ENCODE measurements at regions not wholly inside any gene's neighbourhood (a gene's known extent, or its start where the extent isn't known, plus 50 kb on each side); places are given as distances from the start of the nearest gene placed in this dataset.

- TF ChIP-seq FOS (IDR thresholded peaks at IDR 0.05; ENCODE audit: low read depth, low read length): no peak
- TF ChIP-seq, protein P1, sequence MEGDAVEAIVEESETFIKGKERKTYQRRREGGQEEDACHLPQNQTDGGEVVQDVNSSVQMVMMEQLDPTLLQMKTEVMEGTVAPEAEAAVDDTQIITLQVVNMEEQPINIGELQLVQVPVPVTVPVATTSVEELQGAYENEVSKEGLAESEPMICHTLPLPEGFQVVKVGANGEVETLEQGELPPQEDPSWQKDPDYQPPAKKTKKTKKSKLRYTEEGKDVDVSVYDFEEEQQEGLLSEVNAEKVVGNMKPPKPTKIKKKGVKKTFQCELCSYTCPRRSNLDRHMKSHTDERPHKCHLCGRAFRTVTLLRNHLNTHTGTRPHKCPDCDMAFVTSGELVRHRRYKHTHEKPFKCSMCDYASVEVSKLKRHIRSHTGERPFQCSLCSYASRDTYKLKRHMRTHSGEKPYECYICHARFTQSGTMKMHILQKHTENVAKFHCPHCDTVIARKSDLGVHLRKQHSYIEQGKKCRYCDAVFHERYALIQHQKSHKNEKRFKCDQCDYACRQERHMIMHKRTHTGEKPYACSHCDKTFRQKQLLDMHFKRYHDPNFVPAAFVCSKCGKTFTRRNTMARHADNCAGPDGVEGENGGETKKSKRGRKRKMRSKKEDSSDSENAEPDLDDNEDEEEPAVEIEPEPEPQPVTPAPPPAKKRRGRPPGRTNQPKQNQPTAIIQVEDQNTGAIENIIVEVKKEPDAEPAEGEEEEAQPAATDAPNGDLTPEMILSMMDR (conservative IDR thresholded peaks at IDR 0.05; ENCODE audit: low read depth, low read length): no peak
- TF ChIP-seq POLR2A (IDR thresholded peaks at IDR 0.05; ENCODE audit: low read depth, low read length): no peak
- no peak for TF ChIP-seq CEBPB (IDR thresholded peaks at IDR 0.05; ENCODE audit: low read depth, low read length)
- no peak for TF ChIP-seq ELK1 (IDR thresholded peaks at IDR 0.05; ENCODE audit: borderline replicate concordance, low read depth, low read length)
- no peak for TF ChIP-seq RAD21 (IDR thresholded peaks at IDR 0.05; ENCODE audit: low read length)
Observed at GRCh38 chr10:106134326-106135000, 1030.0 kb downstream of the SORCS1 start.
